H7 (cell line): ENCODE measurements at regions not wholly inside any gene's neighbourhood (a gene's known extent, or its start where the extent isn't known, plus 50 kb on each side); places are given as distances from the start of the nearest gene placed in this dataset.

Source experiments
- DNase-seq: peaks from one replicate; pipeline ENCODE4 v3.0.0; 2012
- H3K27me3 ChIP-seq: 2 replicates; pipeline ENCODE4 v1.6.0; 2011; ENCODE audit warnings: mild to moderate bottlenecking, low read length; ENCODE audit not compliant: control insufficient read depth, insufficient read depth
- H3K36me3 ChIP-seq: replicated peaks from 2 replicates; pipeline ENCODE4 v1.5.1; 2011; ENCODE audit warnings: low read length; ENCODE audit not compliant: control insufficient read depth, insufficient read depth
- H3K4me3 ChIP-seq: 2 replicates; pipeline ENCODE4 v1.5.1; 2011; ENCODE audit warnings: low read depth, mild to moderate bottlenecking, control low read depth, low read length, moderate library complexity; ENCODE audit not compliant: insufficient read depth

DNA sequence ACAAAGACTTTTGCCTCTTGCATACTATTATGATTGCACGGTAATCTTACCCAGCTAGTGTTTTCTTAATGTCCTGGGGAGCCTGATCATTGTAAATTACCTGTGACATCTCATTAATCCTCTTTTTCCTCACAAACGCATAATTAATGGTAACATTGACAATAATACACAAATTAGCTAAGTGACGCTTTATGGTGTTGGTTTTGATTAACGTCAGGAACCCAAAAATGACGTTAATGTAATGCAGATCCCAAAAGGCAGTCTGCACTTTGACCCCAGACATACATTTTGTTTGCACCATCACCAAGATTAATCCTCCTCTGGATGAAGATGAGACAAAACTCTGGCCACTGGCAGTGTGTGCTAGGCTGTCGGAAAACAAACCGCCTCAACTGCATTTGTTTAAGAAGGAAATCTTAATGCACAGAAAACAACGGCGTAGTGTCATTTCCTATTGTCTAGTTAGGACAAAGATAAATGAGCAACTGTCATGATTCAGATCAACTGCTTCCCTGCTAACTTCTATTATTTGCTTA, 83.9 kb upstream of the CDIN1 start:
- Histone ChIP-seq H3K27me3 (no peaks in the 10 kb centered on the region), H3K4me3 (no peak overlapping the region), H3K36me3 (no peaks in the 10 kb centered on the region)
- no peak for DNase-seq

- Histone ChIP-seq H3K4me3 (no peak overlapping the region), H3K36me3 (no peaks in the 10 kb centered on the region), H3K27me3 (no peaks in the 10 kb centered on the region)
- DNase-seq = no peak
These were observed 81.5 kb upstream of the CDIN1 start for GRCh38 chr15:36497901-36498300.

GRCh38 chr15:36498401-36498800, 81.0 kb upstream of the CDIN1 start:
- Histone ChIP-seq H3K36me3 (no peaks in the 10 kb centered on the region), H3K27me3 (no peaks in the 10 kb centered on the region)
- no peak for DNase-seq

GRCh38 chr15:36498916-36499315, 80.5 kb upstream of the CDIN1 start:
- DNase-seq = no peak
- no peaks in the 10 kb centered on the region for H3K36me3 ChIP-seq
- H3K27me3 ChIP-seq = no peaks in the 10 kb centered on the region
- H3K4me3 ChIP-seq = no peak overlapping the region

More at GRCh38 chr15:36498401-36498800, 81.0 kb upstream of the CDIN1 start:
- no peak overlapping the region for H3K4me3 ChIP-seq

DNA sequence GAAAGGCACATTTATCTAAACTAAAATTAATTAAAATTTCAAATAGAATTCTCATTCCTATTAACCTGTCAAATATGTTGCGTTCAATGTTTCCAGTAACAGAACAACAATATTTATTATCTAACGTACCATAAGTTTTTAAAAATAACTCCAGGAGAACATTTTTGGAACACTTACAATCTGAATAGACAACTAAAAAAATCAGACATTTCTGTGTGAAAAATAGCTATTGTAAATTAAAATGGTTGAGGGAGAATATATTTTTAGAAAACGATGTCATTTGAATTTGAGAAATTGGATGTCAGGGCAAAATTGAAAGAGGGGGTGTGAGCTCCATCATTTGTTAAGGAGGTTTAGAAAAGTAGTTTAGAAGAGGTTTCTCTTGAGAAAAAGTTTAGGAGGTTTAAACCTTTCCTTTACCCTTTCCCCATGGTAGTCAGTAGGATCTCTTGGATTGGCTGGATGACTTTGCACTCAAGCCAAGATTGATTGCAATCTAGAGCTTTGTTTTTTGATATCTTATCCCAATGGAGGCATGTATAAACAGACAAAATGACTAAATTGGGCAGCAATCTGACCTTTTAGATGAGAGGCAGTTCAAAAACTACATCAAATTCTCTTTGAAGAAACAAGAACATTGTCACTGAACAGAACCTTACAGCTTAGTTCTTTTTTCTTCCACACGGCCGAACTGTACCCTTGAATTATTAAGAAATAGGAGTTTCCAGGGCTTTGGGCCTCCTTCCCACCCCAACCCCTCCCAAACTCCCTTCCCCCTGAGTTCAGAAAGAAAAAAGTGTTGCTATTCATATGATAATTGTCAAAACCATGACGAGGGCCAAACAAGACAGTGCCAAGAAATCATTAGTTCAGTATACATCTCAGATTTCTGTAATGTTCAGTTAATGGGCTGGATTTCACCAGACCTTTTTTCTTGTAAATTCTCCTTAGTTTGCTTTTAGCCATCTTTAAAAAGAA, 79.7 kb upstream of the CDIN1 start:
- DNase-seq = no peak
- H3K27me3 ChIP-seq = no peaks in the 10 kb centered on the region

GRCh38 chr15:36501063-36501678, 78.3 kb upstream of the CDIN1 start:
- Histone ChIP-seq H3K4me3 (no peak overlapping the region), H3K27me3 (no peaks in the 10 kb centered on the region), H3K36me3 (no peaks in the 10 kb centered on the region)
- peak; percentile 37 for DNase-seq

More for the DNA sequence above, 79.7 kb upstream of the CDIN1 start:
- H3K36me3 ChIP-seq = no peaks in the 10 kb centered on the region
- H3K4me3 ChIP-seq = no peak overlapping the region

GRCh38 chr15:36502509-36502908, 76.9 kb upstream of the CDIN1 start:
- no peaks in the 10 kb centered on the region for H3K36me3 ChIP-seq
- H3K4me3 ChIP-seq = no peak overlapping the region
- no peak for DNase-seq
- H3K27me3 ChIP-seq = no peaks in the 10 kb centered on the region

DNA sequence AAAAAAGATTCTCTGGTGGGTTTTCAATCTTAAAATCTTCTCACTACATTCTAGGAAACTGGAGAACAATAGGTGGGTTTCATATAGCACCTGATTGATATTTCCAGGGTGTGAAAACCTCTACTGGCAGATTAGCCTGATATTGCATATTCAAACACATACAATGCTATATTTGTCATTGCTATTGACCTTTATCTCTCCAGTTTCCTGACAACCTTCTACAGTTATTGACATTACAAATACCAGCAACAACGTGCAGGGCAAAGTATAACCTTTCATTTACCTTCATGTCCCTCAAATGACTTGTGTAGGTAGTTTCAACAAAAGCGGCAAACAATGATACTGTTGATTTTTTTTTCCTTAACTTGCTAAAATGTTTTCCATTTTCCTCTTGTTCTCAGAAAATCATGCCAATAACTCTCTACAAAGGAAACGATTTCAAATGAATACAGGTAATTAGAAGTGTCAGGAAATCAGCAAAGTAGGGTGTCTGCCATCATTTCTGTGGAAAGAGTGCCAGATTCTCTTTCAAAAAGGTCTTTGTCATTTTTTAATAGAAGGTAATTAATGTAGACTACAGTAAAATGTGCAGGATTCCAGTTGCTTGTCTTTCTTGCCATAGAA, 72.6 kb upstream of the CDIN1 start:
- H3K27me3 ChIP-seq = no peaks in the 10 kb centered on the region

DNA sequence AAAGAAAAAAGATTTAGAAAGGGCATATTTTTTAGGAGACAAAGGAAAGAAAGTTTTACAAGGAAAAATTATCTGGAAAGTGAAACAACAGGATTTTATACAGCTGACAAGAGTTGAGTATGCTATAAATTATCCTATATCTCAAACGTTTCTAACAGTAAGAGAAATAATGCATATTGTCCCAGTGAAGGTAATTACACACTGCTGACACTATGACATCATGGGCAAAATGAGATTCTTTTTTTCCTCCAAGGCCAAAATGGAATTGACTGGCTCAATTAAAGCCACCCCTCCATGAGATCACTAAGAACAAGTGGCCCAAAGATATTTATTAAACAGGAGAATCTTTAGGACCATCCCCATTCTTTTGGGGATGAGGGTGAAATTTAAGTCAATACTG, 72.0 kb upstream of the CDIN1 start:
- DNase-seq = no peak
- Histone ChIP-seq H3K36me3 (no peaks in the 10 kb centered on the region), H3K27me3 (no peaks in the 10 kb centered on the region), H3K4me3 (no peak overlapping the region)

More for the DNA sequence above, 72.6 kb upstream of the CDIN1 start:
- Histone ChIP-seq H3K4me3 (no peak overlapping the region), H3K36me3 (no peaks in the 10 kb centered on the region)
- DNase-seq = no peak

- no peak overlapping the region for H3K4me3 ChIP-seq
- no peaks in the 10 kb centered on the region for H3K27me3 ChIP-seq
- DNase-seq = no peak
- no peaks in the 10 kb centered on the region for H3K36me3 ChIP-seq
These were observed 67.8 kb upstream of the CDIN1 start for GRCh38 chr15:36511594-36511993.

GRCh38 chr15:36517758-36518157, 61.7 kb upstream of the CDIN1 start:
- DNase-seq = no peak
- Histone ChIP-seq H3K36me3 (no peaks in the 10 kb centered on the region), H3K27me3 (no peaks in the 10 kb centered on the region), H3K4me3 (no peak overlapping the region)

- no peak for DNase-seq
- no peaks in the 10 kb centered on the region for H3K36me3 ChIP-seq
- H3K27me3 ChIP-seq = no peaks in the 10 kb centered on the region
- H3K4me3 ChIP-seq = no peak overlapping the region
These were observed 60.4 kb upstream of the CDIN1 start for GRCh38 chr15:36519067-36519466.

DNA sequence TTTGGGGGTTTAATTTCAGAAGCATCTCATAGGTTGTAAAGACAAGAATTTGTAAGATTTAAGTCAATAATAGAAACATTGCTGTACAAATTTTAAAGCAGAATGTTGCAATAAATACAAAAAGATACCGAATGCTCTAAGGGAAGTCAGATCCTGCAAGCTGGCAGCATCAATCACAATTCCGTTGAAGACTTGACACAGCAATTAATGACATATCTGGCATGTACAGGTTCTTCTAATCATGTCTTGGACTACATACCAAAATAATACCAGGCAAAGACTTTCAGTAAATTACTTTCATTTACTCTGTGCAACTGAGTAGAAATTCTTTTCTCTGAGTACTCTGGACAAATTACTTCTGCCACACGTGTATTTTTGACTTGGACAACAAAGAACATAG, 54.0 kb upstream of the CDIN1 start:
- Histone ChIP-seq H3K36me3 (no peaks in the 10 kb centered on the region), H3K27me3 (no peaks in the 10 kb centered on the region), H3K4me3 (no peak overlapping the region)
- DNase-seq = no peak

GRCh38 chr15:36527235-36528162, 51.9 kb upstream of the CDIN1 start:
- DNase-seq = peak; percentile 26
- Histone ChIP-seq H3K36me3 (no peaks in the 10 kb centered on the region), H3K27me3 (no peaks in the 10 kb centered on the region), H3K4me3 (no peak overlapping the region)
